ENCODE measurements at regions not wholly inside any gene's neighbourhood (a gene's known extent, or its start where the extent isn't known, plus 50 kb on each side); places are given as distances from the start of the nearest gene placed in this dataset.

DNA sequence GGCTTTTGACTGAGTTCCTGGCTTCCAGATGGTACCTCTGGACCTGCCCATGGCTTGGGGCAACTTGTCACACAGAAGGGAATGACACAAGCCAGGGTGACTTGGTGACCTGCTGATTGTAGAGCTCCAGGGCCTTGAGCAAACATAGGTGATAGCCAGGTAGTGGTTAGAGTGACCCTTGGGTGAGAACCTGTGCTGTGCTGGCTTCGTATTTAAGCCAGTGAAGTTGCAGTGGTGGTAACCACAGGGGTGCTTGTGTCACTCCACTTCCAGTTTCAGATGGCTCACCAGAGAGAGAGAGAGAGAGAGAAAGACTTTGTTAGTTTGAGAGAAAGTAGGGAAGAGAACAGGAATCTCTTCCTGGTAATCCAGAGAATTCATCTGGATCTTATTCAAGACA is 471.6 kb downstream of the ZIC3 start:
- TF ChIP-seq POLR2A (IDR thresholded peaks at IDR 0.05; ENCODE audit: low read length) (no peak), GATA1 (IDR thresholded peaks at IDR 0.05; ENCODE audit: low read depth, low read length) (no peak)

All from erythroblast (primary cell).